Hematopoietic multipotent progenitor cell treated with erythropoietin and hydrocortisone succinate and interleukin-3 and kit ligand, for 4 days (in vitro differentiated cells): ENCODE measurements at regions not wholly inside any gene's neighbourhood (a gene's known extent, or its start where the extent isn't known, plus 50 kb on each side); places are given as distances from the start of the nearest gene placed in this dataset.

Source experiments
- DNase-seq: peaks from one replicate; pipeline ENCODE4 v3.0.0-alpha.2; 2015

- DNase-seq, result no peak
Observed at GRCh38 chr11:115699733-115700132, 195.5 kb upstream of the CADM1 start.

GRCh38 chr11:115699326-115699725 is 195.1 kb upstream of the CADM1 start:
- DNase-seq, result no peak

GRCh38 chr11:115698243-115698642 is 194.0 kb upstream of the CADM1 start:
- no peak for DNase-seq

DNA sequence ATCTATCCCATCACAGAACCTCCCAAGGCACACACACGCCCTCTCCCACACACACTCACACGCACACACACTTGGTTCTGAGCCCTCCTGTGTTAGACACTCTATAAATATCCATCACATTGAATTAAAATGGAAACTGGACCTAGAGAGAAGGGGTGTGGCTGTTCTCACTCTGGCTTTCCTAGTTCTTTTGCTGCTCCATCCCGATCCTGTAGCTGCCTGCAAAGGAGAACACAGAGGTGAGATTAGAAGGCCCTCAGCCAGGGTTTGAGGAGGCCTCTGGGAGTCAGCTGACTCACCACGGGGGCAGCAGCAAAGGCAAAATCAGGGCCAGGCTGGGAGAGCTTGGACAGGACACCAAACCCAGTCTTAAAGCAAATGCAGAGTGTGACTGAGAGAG is 192.3 kb upstream of the CADM1 start:
- DNase-seq, result no peak

GRCh38 chr11:115695677-115696364 is 191.6 kb upstream of the CADM1 start:
- DNase-seq, result no peak

GRCh38 chr11:115693002-115693401 is 188.8 kb upstream of the CADM1 start:
- no peak for DNase-seq

DNA sequence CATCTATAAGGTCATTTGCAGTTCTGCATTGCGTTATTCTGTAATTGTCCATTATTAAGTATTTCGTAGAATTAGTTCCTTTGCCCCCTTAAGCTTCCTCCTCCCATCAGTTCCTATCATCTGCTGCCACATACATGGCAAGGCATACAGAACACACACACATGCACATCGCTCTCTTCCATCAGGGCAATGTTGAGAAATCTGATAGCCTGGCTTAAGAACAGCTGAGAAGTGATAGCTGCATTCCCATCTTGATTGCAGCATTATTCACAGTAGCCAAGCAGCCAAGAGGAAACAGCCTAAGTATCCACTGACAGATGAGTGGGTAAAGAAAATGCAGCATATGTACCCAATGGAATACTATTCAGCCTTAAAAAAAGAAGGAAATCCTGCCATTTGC is 186.8 kb upstream of the CADM1 start:
- no peak for DNase-seq

DNA sequence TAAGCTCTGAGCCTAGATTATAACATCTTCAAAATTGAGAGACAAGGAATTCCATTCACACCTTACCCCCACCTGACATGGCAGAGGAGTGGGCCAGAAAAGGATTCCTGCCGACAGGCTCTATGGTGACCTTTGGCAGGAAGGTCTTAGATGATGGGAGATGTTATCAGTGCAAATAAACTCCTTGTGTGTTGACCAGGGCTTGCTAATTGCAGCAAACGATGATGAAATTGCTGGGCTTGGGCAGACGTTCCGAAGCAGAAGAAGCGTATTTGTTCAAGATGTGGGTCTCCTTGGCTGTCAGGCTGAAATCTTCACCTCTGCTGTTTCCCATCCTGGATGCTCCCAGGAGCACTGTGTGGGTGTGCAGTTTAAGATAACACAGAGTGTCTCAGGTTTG is 183.7 kb upstream of the CADM1 start:
- DNase-seq, result no peak

DNA sequence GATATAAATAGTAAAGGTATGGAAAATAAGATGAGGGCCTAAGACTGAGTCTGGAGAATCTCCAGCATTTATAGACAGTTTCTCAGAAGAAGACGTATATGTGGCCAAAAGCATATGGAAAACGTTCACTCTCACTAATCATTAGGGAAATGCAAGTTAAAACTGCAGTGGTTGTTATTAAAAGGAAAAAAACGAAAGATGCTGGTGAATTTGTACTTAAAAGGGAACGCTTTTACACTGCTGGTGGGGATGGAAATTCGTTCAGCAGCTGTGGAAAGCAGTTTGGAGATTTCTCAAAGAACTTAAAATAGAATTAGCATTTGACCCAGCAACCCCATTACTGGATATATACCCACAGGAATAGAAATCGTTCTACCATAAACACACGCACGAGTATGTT is 180.5 kb upstream of the CADM1 start:
- no peak for DNase-seq

- no peak for DNase-seq
Observed at GRCh38 chr11:115684135-115684534, 179.9 kb upstream of the CADM1 start.

DNA sequence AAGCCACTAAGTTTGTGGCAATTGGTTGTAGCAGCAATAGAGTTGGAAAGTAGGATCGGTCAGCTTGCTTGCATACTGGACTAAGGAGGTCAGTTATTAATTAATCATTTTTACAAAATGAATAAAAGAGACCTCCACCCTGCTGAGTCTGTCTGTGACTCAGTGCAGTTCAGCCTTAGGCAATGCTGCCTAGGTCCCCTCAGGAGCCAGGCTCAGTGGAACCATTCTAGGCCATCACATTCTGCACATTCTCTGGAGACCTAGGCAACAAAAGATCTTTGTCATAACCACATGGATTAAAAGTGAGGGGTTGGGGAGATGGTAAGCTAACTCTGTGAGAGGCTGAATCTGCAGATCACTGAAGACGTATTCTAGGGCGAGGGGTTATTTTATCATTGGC is 178.7 kb upstream of the CADM1 start:
- no peak for DNase-seq

DNA sequence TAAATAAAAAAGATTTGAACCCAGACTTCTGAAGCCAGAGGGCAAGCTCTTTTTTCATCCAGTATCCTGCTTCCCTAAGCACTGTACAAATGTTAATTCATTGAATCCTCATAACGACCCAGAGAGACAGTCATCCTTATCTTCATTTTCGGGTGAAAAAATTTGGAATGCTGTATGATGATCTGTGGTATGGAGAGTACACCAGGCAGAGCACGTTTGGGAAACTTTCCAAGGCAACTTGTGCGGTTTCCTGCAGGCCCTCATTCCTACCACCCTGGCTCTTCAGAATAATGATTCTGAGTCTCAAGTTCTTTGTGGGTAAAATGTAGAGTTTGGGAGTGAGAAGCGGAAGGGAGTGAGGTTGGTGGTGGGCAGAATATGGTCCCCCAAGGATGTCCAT is 177.9 kb upstream of the CADM1 start:
- no peak for DNase-seq

- DNase-seq, result no peak
Observed at GRCh38 chr11:115679945-115680344, 175.7 kb upstream of the CADM1 start.

DNA sequence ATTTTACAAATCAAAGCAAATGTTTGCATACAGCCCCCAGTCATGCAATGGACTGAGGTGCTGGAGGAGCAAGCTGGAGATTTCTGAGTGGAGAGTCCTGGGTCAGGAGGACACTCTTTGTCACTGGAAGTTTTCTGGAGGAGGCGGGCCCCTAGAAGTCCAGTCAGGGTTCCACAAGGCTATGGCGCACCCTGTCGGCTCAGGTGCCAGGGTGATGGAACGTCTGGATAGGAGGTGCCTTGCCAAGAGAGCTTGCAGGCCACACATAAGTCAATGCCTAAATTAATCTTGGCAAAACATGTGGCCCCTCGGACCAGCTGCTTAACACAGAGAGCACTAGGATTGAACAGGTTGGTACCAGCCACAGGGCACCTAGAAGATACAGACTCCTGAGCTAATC is 174.7 kb upstream of the CADM1 start:
- no peak for DNase-seq

GRCh38 chr11:115677190-115677589 is 173.0 kb upstream of the CADM1 start:
- no peak for DNase-seq

DNA sequence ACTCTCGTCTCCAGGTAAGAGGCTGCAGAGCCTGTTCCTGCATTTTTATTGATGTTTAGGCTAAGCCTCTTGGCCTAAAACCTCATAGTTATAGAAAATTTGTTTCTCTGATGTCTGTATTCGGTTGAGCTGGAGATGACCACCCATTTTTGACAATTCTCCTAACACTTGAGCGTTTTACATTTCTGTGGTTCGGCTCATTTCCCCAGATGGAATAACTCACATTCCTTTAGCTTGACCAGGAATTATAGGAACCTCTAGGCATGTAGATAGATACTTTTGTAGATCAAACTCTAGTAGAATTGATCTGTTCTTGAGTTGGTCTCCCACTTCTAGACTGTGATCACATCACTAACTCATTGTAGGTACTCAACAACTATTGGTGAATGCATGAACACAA is 172.6 kb upstream of the CADM1 start:
- no peak for DNase-seq

- DNase-seq, result no peak
Observed at GRCh38 chr11:115676206-115676605, 172.0 kb upstream of the CADM1 start.

DNA sequence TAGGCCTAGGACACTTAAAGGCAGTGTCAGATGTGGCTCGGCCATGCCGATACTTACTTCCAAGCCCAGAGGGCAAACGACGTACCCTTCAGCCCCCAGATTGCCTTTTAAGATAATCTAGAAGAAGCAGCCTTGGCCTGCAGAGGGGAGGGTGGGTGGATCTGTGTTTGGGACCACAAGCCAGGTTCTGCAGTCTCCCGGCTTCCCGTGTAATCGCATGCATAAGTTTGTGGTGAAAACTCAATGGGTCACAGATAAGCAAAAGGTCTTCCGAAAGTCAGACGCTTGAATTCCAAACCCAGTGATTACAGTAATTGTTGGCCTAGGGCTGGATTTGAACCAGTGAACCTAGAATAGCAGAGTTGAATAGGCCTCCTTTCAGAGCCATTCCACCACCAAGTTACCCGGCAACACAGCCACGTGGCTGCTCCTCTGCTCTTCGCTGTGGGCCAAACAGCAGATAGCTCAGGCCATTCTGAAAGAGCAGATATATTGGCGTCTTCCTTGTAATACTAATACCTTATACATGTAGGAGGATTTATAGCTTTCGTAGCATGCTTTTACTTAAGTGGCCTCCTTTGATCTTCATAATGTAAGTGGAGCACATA is 170.8 kb upstream of the CADM1 start:
- no peak for DNase-seq

GRCh38 chr11:115674176-115674936 is 170.1 kb upstream of the CADM1 start:
- DNase-seq, result no peak

DNA sequence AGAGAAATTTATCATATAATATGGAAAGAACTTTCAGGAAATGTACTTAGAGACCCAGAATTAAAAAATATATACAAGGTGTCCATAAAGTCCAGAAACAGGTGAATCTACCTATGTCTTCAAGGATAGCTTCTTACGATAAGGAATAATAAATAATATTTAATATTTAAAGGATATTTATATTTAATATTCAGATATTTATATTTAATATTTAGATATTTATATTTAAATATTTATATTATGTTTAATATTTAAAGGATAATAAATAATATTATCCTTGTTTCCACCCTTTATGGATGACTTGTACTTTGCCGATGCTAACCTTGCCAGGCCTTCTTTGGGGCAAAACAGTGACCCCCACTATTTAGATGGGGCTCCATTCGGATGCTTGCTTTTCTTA is 169.5 kb upstream of the CADM1 start:
- no peak for DNase-seq

DNA sequence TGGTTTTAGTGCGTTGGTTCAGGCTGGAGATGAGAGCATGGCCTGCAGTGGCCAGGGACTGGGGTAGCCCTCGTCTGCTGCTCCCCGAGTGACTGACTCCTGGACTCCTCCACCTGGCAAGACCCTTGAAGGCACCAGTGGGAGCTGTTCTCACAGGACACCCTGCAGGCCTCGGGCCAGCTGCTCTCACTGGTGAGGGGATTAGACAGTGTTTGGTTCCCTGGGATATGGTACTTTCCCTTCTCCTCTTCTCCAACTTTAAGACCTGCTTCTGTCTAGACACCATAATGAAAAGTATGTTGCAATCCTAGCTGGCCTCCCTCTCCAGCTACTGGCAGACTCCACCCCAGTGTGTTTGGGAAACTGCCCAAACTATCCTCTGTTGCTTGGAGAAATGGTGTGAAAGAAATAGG is 168.8 kb upstream of the CADM1 start:
- DNase-seq, result no peak

- DNase-seq, result no peak
Observed at GRCh38 chr11:115672412-115672811, 168.2 kb upstream of the CADM1 start.

DNA sequence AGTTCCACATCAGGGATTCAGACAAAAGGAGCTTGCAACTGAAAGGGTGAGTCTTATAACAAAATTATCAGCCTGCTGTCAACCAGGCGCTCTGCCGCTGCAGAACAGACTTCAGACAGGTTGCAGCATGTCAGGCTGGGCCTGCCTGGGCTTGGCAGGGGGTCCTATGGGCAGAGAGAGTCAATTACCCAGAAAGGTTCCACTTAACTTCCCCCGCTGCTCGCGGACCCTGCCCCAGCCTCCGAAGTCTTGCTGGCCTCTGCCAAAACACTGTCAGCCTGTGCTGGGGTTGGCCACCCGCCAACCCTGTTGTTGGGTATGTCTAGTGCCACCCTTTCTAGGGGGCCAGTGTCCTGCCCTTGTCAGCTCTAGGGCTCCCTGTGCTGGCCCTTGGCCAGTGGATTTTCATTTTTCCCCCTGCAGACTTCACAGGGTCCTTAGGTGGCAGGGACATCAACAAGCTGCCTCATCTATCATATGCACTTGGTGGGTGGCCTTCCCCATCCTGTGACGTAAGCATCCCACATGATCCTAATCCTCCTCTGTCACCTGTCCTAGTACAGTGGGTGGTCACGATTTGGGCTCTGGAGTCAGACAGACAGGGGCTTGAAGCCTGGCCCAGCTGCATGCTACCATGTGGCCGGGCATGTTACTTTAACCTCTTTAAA is 166.5 kb upstream of the CADM1 start:
- no peak for DNase-seq

- no peak for DNase-seq
Observed at GRCh38 chr11:115665958-115666357, 161.7 kb upstream of the CADM1 start.
